ENCODE measurements at regions not wholly inside any gene's neighbourhood (a gene's known extent, or its start where the extent isn't known, plus 50 kb on each side); places are given as distances from the start of the nearest gene placed in this dataset.

- DNase-seq: no peak
These were observed 795.2 kb downstream of the SLC16A7 start for GRCh38 chr12:60391051-60391450.

GRCh38 chr12:60391791-60392190 is 796.0 kb downstream of the SLC16A7 start:
- no peak for DNase-seq

- no peak for DNase-seq
These were observed 797.3 kb downstream of the SLC16A7 start for GRCh38 chr12:60393093-60393492.

- DNase-seq: no peak
These were observed 798.8 kb downstream of the SLC16A7 start for GRCh38 chr12:60394665-60395064.

- no peak for DNase-seq
These were observed 802.7 kb downstream of the SLC16A7 start for GRCh38 chr12:60398547-60398946.

GRCh38 chr12:60399064-60399463 is 803.2 kb downstream of the SLC16A7 start:
- DNase-seq: no peak

- DNase-seq: no peak
These were observed 807.2 kb downstream of the SLC16A7 start for GRCh38 chr12:60402996-60403395.

- DNase-seq: no peak
These were observed 819.5 kb downstream of the SLC16A7 start for GRCh38 chr12:60415351-60415750.

GRCh38 chr12:60419986-60420385 is 824.2 kb downstream of the SLC16A7 start:
- no peak for DNase-seq

- no peak for DNase-seq
These were observed 825.9 kb downstream of the SLC16A7 start for GRCh38 chr12:60421741-60422140.

GRCh38 chr12:60437297-60437696 is 841.5 kb downstream of the SLC16A7 start:
- no peak for DNase-seq

GRCh38 chr12:60441577-60441976 is 845.7 kb downstream of the SLC16A7 start:
- DNase-seq: no peak

GRCh38 chr12:60451457-60451856 is 855.6 kb downstream of the SLC16A7 start:
- no peak for DNase-seq

GRCh38 chr12:60465060-60465459 is 869.2 kb downstream of the SLC16A7 start:
- no peak for DNase-seq

- DNase-seq: no peak
These were observed 872.7 kb downstream of the SLC16A7 start for GRCh38 chr12:60468546-60468945.

GRCh38 chr12:60475825-60476224 is 880.0 kb downstream of the SLC16A7 start:
- no peak for DNase-seq

- DNase-seq: no peak
These were observed 891.5 kb downstream of the SLC16A7 start for GRCh38 chr12:60487284-60487683.

- no peak for DNase-seq
These were observed 893.2 kb downstream of the SLC16A7 start for GRCh38 chr12:60489071-60489470.

- DNase-seq: no peak
These were observed 898.4 kb downstream of the SLC16A7 start for GRCh38 chr12:60494244-60494643.

- no peak for DNase-seq
These were observed 902.8 kb downstream of the SLC16A7 start for GRCh38 chr12:60498656-60499055.

GRCh38 chr12:60501124-60501729 is 905.4 kb downstream of the SLC16A7 start:
- no peak for DNase-seq

- DNase-seq: no peak
These were observed 927.0 kb downstream of the SLC16A7 start for GRCh38 chr12:60522684-60523400.

GRCh38 chr12:60529261-60529660 is 933.4 kb downstream of the SLC16A7 start:
- DNase-seq: no peak

- no peak for DNase-seq
These were observed 933.9 kb downstream of the SLC16A7 start for GRCh38 chr12:60529723-60530122.

- no peak for DNase-seq
These were observed 939.5 kb downstream of the SLC16A7 start for GRCh38 chr12:60535363-60535762.
